Liver (tissue), 8 donors: ENCODE measurements at regions not wholly inside any gene's neighbourhood (a gene's known extent, or its start where the extent isn't known, plus 50 kb on each side); places are given as distances from the start of the nearest gene placed in this dataset.

Experiments
- DNase-seq: peaks from one replicate; pipeline ENCODE4 v3.0.0-alpha.2; 2017; ENCODE audit warnings: low spot score
- H3K27ac ChIP-seq, 2 donors: one replicate each; pipeline ENCODE4 v1.7.0; 2013; ENCODE audit warnings: inconsistent platforms in 2 of 2, low read length in 2 of 2, control low read depth in 1 of 2, low read depth in 1 of 2, mild to moderate bottlenecking in 1 of 2
- H3K27me3 ChIP-seq, 4 donors: one replicate each; pipeline versions ENCODE4 v1.6.1 to v1.7.0; 2013; ENCODE audit warnings: low read length in 3 of 4, inconsistent platforms in 1 of 4, mild to moderate bottlenecking in 1 of 4, moderate library complexity in 1 of 4; ENCODE audit not compliant: control insufficient read depth in 4 of 4, insufficient read depth in 4 of 4
- H3K36me3 ChIP-seq, 4 donors: one replicate each; pipeline versions ENCODE4 v1.6.1 to v1.7.0; 2013; ENCODE audit warnings: low read length in 3 of 4, mild to moderate bottlenecking in 3 of 4, low read depth in 1 of 4, moderate library complexity in 1 of 4; ENCODE audit not compliant: control insufficient read depth in 4 of 4, insufficient read depth in 3 of 4
- H3K4me1 ChIP-seq, 4 donors: one replicate each; pipeline versions ENCODE4 v1.6.1 to v1.7.0; 2013; ENCODE audit warnings: low read length in 3 of 4, mild to moderate bottlenecking in 3 of 4, moderate library complexity in 1 of 4; ENCODE audit not compliant: control insufficient read depth in 4 of 4, insufficient read depth in 4 of 4
- H3K4me3 ChIP-seq, 3 donors: one replicate each; pipeline versions ENCODE4 v1.6.1 to v1.7.0; 2013; ENCODE audit warnings: low read length in 3 of 3, control low read depth in 1 of 3, low read depth in 1 of 3, mild to moderate bottlenecking in 1 of 3
- H3K9ac ChIP-seq, 2 donors: one replicate each; pipeline ENCODE4 v1.7.0; 2013; ENCODE audit warnings: low read length in 2 of 2, mild to moderate bottlenecking in 2 of 2, moderate library complexity in 2 of 2, control low read depth in 1 of 2, low read depth in 1 of 2
- H3K9me3 ChIP-seq, 4 donors: one replicate each; pipeline versions ENCODE4 v1.6.1 to v1.7.0; 2013; ENCODE audit warnings: low read length in 3 of 4; ENCODE audit not compliant: control insufficient read depth in 4 of 4
- EGR1 ChIP-seq, 2 donors: IDR thresholded peaks; 2 replicates each; pipeline ENCODE4 v1.6.1; 2016 to 2018; ENCODE audit warnings: antibody characterized with exemption in 2 of 2, low read depth in 2 of 2
- FOXA1 ChIP-seq: IDR thresholded peaks from 2 replicates; pipeline ENCODE4 v1.6.1; 2016; ENCODE audit warnings: antibody characterized with exemption
- FOXA2 ChIP-seq: IDR thresholded peaks from 2 replicates; pipeline ENCODE4 v1.6.1; 2016; ENCODE audit warnings: antibody characterized with exemption
- GABPA ChIP-seq, 2 donors: IDR thresholded peaks in 1 of 2; conservative IDR thresholded peaks in 1 of 2; 2 replicates each; pipeline ENCODE4 v1.6.1; 2016; ENCODE audit warnings: antibody characterized with exemption in 2 of 2, mild to moderate bottlenecking in 1 of 2, moderate library complexity in 1 of 2
- HNF4A ChIP-seq, 2 donors: conservative IDR thresholded peaks; 2 replicates each; pipeline ENCODE4 v1.6.1; 2016; ENCODE audit warnings: antibody characterized with exemption in 2 of 2, mild to moderate bottlenecking in 2 of 2
- HNF4G ChIP-seq: IDR thresholded peaks from 2 replicates; pipeline ENCODE4 v1.6.1; 2016; ENCODE audit warnings: antibody characterized with exemption
- JUND ChIP-seq, 2 donors: IDR thresholded peaks; 2 replicates each; pipeline ENCODE4 v1.6.1; 2016; ENCODE audit warnings: antibody characterized with exemption in 2 of 2
- MAX ChIP-seq: IDR thresholded peaks from 2 replicates; pipeline ENCODE4 v1.6.1; 2016; ENCODE audit warnings: antibody characterized with exemption
- NR2F2 ChIP-seq: IDR thresholded peaks from 2 replicates; pipeline ENCODE4 v1.6.1; 2016; ENCODE audit warnings: antibody characterized with exemption
- RAD21 ChIP-seq, 2 donors: IDR thresholded peaks; 2 replicates each; pipeline ENCODE4 v1.6.1; 2016; ENCODE audit warnings: antibody characterized with exemption in 2 of 2, mild to moderate bottlenecking in 2 of 2
- REST ChIP-seq: IDR thresholded peaks from 2 replicates; pipeline ENCODE4 v1.6.1; 2016; ENCODE audit warnings: antibody characterized with exemption, mild to moderate bottlenecking
- SP1 ChIP-seq: IDR thresholded peaks from 2 replicates; pipeline ENCODE4 v1.6.1; 2018; ENCODE audit warnings: antibody characterized with exemption, mild to moderate bottlenecking
- TAF1 ChIP-seq: conservative IDR thresholded peaks from 2 replicates; pipeline ENCODE4 v1.6.1; 2016; ENCODE audit warnings: antibody characterized with exemption, mild to moderate bottlenecking
- YY1 ChIP-seq: IDR thresholded peaks from 2 replicates; pipeline ENCODE4 v1.6.1; 2016; ENCODE audit warnings: antibody characterized with exemption, mild to moderate bottlenecking
- WGBS: extraction: QIAGEN DNeasy Blood & Tissue Kit; methylation state at CpG from one replicate; pipeline ENCODE4 v1.1.7; 2013; 5-methylcytosine and 5-hydroxymethylcytosine counted together
- TF ChIP-seq, protein P1 (sequence below): IDR thresholded peaks from 2 replicates; pipeline ENCODE4 v1.6.1; 2016; ENCODE audit warnings: antibody characterized with exemption
- TF ChIP-seq, protein P2 (sequence below): fragments of 150-350 bp; IDR thresholded peaks from 2 replicates; pipeline ENCODE4 v1.5.1; 2017; ENCODE audit warnings: improper control_type of control experiment, low read depth, low read length; ENCODE audit not compliant: missing input control
- donor health status: healthy.
- donor health status: healthy.
- donor health status: healthy.
- donor health status: healthy.
- donor health status: healthy.

DNA sequence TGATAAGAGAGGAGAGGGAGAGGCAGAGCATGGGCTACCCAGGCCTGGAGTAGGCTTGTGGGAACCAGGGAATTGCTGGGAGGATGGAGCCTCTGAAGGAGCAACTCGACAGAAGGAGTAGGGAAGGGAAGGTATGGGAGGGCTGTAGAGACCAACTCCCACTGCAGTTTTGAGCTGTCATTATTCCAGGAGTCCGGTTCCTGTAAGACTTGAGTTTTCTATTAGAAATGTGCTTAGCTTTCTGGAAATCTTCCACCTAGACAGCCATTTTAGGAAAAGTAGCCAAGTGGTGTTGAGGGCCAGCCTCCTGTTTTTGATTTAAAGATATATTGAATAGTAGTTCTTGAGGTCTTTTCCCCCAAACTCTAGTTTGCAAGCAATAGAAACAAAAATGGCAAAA lies 323.5 kb downstream of the LRRC70 start:
- WGBS, result 73% methylated on average over 2 of the region's 2 CpGs
- DNase-seq, result no peak
- TF ChIP-seq, protein P1, sequence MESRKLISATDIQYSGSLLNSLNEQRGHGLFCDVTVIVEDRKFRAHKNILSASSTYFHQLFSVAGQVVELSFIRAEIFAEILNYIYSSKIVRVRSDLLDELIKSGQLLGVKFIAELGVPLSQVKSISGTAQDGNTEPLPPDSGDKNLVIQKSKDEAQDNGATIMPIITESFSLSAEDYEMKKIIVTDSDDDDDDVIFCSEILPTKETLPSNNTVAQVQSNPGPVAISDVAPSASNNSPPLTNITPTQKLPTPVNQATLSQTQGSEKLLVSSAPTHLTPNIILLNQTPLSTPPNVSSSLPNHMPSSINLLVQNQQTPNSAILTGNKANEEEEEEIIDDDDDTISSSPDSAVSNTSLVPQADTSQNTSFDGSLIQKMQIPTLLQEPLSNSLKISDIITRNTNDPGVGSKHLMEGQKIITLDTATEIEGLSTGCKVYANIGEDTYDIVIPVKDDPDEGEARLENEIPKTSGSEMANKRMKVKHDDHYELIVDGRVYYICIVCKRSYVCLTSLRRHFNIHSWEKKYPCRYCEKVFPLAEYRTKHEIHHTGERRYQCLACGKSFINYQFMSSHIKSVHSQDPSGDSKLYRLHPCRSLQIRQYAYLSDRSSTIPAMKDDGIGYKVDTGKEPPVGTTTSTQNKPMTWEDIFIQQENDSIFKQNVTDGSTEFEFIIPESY, result no peak
- no peak for TF ChIP-seq SP1
- no peak for TF ChIP-seq MAX
- TF ChIP-seq, protein P2, sequence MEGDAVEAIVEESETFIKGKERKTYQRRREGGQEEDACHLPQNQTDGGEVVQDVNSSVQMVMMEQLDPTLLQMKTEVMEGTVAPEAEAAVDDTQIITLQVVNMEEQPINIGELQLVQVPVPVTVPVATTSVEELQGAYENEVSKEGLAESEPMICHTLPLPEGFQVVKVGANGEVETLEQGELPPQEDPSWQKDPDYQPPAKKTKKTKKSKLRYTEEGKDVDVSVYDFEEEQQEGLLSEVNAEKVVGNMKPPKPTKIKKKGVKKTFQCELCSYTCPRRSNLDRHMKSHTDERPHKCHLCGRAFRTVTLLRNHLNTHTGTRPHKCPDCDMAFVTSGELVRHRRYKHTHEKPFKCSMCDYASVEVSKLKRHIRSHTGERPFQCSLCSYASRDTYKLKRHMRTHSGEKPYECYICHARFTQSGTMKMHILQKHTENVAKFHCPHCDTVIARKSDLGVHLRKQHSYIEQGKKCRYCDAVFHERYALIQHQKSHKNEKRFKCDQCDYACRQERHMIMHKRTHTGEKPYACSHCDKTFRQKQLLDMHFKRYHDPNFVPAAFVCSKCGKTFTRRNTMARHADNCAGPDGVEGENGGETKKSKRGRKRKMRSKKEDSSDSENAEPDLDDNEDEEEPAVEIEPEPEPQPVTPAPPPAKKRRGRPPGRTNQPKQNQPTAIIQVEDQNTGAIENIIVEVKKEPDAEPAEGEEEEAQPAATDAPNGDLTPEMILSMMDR, result no peak
- no peak for TF ChIP-seq NR2F2

DNA sequence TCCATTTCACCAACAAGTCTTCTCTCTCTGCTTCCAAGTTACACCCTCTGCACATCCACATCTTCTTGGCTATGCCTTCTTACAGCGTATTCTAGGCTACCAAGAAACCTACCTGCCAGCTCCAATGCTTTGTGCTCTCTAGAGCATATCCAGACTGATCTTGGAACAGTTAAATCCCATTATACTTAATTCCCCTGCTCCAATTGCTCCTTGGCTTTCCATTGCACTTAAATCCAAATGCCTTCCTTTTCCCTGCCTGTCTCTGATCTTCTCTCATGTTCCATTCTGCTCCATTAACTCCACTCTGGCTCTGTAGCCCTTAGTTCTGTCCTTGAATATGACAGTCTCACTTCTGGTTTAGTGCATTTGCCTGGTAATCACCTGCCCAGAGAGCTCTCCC lies 322.4 kb downstream of the LRRC70 start:
- DNase-seq, result no peak
- H3K4me3 ChIP-seq, result no peak overlapping the region
- WGBS, result 77% methylated on average over 1 of the region's 1 CpG
- no peaks in the 10 kb centered on the region for H3K4me1 ChIP-seq
- no peak overlapping the region for H3K27ac ChIP-seq
- H3K9ac ChIP-seq, result no peak overlapping the region
- no peaks in the 10 kb centered on the region for H3K9me3 ChIP-seq
- TF ChIP-seq JUND (IDR thresholded peaks at IDR 0.05) (no peak), EGR1 (IDR thresholded peaks at IDR 0.05; ENCODE audit: low read depth in 2 of 2) (no peak), HNF4A (conservative IDR thresholded peaks at IDR 0.05) (no peak), TAF1 (no peak)
- no peaks in the 10 kb centered on the region for H3K36me3 ChIP-seq
- H3K27me3 ChIP-seq, result no peaks in the 10 kb centered on the region

More for the DNA sequence above, 323.5 kb downstream of the LRRC70 start:
- no peaks in the 10 kb centered on the region for H3K9me3 ChIP-seq
- H3K27me3 ChIP-seq, result no peaks in the 10 kb centered on the region
- H3K9ac ChIP-seq, result no peak overlapping the region
- no peak overlapping the region for H3K4me3 ChIP-seq
- H3K4me1 ChIP-seq, result no peaks in the 10 kb centered on the region
- no peak overlapping the region for H3K27ac ChIP-seq
- H3K36me3 ChIP-seq, result no peaks in the 10 kb centered on the region

DNA sequence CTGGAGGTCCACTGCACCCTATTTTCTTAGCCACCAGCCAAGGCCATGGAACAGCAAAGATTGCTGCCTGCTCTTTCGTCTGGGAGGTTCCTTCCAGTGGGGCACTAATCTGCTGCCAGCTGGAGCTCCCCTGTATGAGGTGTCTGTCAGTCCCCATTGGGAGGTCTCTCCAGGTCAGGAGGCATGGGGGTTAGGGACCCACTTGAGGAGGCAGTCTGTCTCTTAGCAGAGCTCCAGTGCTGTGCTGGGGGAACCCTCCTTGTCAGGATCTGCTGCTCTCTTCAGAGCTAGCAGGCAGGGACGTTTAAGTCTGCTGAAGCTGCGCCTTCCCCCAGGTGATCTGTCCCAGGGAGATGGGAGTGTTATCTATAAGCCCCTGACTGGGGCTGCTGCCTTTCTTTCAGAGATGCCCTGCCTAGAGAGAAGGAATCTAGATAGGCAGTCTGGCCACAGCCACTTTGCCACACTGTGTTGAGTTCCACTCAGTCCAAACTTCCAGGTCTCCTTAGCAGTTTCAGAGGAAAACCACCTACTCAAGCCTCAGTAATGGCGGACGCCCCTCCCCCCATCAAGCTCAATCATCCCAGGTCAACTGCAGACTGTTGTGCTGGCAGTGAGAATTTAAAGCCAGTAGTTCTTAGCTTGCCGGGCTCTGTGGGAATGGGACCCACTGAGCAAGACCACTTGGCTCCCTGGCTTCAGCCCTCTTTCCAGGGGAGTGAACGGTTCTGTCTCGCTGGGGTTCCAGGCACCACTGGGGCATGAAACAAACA lies 317.7 kb downstream of the LRRC70 start:
- no peak overlapping the region for H3K4me3 ChIP-seq
- H3K9ac ChIP-seq, result no peak overlapping the region
- H3K9me3 ChIP-seq, result peaks cover 0 to 4% (median 0%) of the 10 kb centered on the region in 4 donors
- H3K36me3 ChIP-seq, result no peaks in the 10 kb centered on the region
- TF ChIP-seq YY1, result no peak
- no peak for TF ChIP-seq HNF4G
- TF ChIP-seq NR2F2, result no peak
- TF ChIP-seq HNF4A (conservative IDR thresholded peaks at IDR 0.05), result no peak
- TF ChIP-seq SP1, result no peak
- no peak for TF ChIP-seq FOXA1
- no peak for TF ChIP-seq MAX
- TF ChIP-seq GABPA (IDR thresholded peaks at IDR 0.05 in 1 of 2, conservative IDR thresholded peaks at IDR 0.05 in 1 of 2), result no peak
- TF ChIP-seq TAF1, result no peak
- no peak for TF ChIP-seq FOXA2
- no peak for TF ChIP-seq REST
- TF ChIP-seq JUND (IDR thresholded peaks at IDR 0.05), result no peak
- TF ChIP-seq, protein P1, result no peak
- TF ChIP-seq RAD21 (IDR thresholded peaks at IDR 0.05), result no peak
- no peaks in the 10 kb centered on the region for H3K27me3 ChIP-seq
- WGBS, result 73% methylated on average over 8 of the region's 8 CpGs
- H3K4me1 ChIP-seq, result no peaks in the 10 kb centered on the region
- no peak overlapping the region for H3K27ac ChIP-seq
- no peak for DNase-seq
